Fibroblast of pulmonary artery (primary cell): ENCODE measurements at regions not wholly inside any gene's neighbourhood (a gene's known extent, or its start where the extent isn't known, plus 50 kb on each side); places are given as distances from the start of the nearest gene placed in this dataset.
"Not testable (repeated sequence)": the region's sequence is repeated elsewhere in the genome, so short reads cannot be mapped to it uniquely, and the experiment has no call there.

Experiments used
- DNase-seq: peaks from one replicate; pipeline ENCODE4 v3.0.0-alpha.2; 2010; ENCODE audit warnings: low read depth
- H3K4me3 ChIP-seq: replicated peaks from 2 replicates; pipeline ENCODE4 v1.5.1; 2011; ENCODE audit warnings: low read depth, mild to moderate bottlenecking, control low read depth, low read length, moderate library complexity
- TF ChIP-seq, protein P1 (sequence below): IDR thresholded peaks from 2 replicates; pipeline ENCODE4 v1.5.1; 2011; ENCODE audit warnings: mild to moderate bottlenecking, control low read depth, low read length, inconsistent platforms; ENCODE audit errors: missing control alignments

DNA sequence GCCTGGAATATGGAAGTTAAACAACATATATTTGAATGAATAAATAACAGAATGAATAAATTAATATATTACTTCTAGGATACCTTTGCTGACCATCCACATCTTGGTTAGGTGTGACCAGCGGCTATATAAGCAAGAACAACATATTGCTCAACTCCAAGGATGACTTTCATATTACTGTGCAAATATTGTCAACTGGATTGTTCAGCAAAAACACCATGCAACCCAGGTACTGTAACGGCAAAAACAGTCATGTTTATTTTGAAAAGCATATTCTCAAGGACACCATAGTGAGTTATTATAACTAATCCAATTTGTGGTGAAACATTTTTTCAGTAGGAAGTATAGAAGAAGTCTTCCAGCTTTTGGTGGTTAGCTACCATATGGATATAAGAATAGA, 907.9 kb downstream of the IGSF11 start:
- TF ChIP-seq, protein P1, sequence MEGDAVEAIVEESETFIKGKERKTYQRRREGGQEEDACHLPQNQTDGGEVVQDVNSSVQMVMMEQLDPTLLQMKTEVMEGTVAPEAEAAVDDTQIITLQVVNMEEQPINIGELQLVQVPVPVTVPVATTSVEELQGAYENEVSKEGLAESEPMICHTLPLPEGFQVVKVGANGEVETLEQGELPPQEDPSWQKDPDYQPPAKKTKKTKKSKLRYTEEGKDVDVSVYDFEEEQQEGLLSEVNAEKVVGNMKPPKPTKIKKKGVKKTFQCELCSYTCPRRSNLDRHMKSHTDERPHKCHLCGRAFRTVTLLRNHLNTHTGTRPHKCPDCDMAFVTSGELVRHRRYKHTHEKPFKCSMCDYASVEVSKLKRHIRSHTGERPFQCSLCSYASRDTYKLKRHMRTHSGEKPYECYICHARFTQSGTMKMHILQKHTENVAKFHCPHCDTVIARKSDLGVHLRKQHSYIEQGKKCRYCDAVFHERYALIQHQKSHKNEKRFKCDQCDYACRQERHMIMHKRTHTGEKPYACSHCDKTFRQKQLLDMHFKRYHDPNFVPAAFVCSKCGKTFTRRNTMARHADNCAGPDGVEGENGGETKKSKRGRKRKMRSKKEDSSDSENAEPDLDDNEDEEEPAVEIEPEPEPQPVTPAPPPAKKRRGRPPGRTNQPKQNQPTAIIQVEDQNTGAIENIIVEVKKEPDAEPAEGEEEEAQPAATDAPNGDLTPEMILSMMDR: no peak
- no peak for DNase-seq
- no peak overlapping the region for H3K4me3 ChIP-seq

DNA sequence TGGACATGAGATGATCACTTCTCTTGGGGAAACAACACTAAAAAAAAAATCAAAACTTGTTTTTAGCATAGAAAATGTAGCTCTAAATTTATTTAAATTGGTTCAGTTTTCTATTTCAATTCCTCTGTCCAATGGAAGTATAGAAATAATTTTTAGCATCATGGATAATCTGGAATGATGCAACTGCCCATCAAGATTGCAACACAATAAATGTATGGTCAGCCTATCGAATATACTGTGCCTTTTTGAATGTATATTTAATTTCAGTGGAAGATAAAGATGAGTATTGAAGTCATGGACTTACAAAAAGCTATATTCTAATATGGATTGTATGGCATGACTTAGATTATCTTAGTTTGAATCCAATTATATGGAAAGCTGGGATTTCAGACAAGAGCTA, 906.7 kb downstream of the IGSF11 start:
- TF ChIP-seq, protein P1: no peak
- H3K4me3 ChIP-seq: no peak overlapping the region
- DNase-seq: no peak

DNA sequence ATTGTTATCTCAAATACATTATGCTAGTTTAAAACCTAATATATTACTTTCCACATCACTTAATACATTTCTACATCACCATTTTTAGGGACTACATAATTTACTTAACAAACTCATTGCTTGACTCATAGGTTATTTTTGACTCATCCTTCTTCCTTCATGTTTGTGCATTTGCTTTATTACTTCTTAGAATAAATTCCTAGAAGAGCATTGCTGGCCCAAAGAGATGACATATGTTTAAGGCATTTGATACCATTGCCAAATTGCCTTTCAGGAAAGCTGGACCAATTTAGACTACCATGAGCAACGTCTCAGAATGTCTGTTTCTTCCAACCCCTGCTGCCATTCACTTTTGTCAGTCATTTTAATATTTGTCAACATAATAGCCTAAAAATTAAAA, 905.8 kb downstream of the IGSF11 start:
- no peak for DNase-seq
- TF ChIP-seq, protein P1: no peak
- no peak overlapping the region for H3K4me3 ChIP-seq

DNA sequence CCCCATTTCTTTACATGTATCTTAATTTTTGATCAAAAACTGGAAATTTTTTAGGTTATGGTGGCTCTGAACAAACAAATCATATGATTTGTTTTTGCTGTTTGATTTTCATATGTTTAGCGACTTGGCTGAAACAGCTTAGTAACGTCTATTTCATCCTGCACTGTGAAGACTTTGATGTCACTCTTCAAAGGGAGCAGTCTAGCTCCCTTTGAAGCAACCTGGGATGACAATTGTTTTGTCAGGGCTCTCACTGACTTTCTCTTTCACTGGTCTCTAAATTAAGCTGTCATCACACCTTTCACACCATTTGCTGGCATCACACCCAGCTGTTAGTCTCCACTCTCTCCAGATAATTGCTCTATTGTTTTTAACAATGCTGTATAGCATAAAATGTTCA, 896.9 kb downstream of the IGSF11 start:
- no peak for DNase-seq
- H3K4me3 ChIP-seq: no peak overlapping the region
- TF ChIP-seq, protein P1: no peak

DNA sequence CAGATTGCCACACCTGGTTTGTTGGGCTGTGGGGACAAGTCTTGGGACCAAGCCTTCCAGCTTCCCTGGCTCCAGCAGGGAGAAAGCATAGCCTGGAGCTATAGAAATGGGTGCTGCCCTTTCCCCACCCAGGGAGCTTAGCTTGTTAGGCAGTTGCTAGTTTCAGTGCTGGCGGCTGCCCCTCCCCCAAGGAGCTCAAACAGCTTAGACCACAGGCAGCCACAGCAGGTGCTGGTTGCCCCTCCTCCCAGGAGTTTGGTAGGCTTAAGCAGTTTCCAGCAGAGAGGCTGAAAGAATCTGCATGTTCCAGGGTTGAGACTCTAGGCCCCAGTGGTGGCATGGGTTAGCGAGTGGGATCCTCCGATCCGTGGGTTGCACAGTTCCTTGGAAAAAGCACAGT, 889.7 kb downstream of the IGSF11 start:
- TF ChIP-seq, protein P1: no peak
- no peak for DNase-seq
- H3K4me3 ChIP-seq: no peak overlapping the region

DNA sequence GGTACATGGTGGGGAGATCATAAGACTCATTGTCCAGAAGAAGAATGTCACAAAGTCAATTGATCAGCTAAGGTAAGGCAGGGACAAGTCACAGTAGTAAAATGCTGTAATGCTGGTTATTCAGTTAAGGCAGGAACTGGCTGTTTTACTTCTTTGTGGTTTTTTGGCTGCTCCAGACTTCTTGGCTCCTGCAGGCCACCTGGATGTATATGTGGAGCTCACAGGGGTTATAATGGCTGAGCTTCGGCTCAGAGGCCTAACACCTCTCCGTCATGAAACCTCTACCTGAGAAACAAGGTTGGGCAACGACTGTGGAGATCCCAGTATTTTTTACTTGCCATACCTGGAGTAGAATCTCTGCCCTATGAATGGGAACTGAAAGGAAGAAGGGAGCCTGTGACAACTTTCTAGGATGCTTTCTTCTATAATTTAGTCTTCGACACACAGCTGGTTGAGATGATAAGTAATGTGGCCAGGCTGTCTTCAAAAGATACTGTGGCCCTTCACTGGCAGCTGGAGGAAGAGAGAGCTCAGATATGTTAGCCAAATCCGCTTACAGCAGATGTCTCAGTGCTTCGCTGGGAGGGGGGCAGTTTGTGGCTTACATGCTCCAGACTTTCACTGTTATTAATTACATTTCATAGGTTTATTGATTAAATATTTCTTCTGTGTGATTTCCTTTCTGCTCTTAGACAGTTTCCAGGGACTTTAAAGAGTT, 887.8 kb downstream of the IGSF11 start:
- no peak for DNase-seq
- H3K4me3 ChIP-seq: no peak overlapping the region
- TF ChIP-seq, protein P1: no peak

DNA sequence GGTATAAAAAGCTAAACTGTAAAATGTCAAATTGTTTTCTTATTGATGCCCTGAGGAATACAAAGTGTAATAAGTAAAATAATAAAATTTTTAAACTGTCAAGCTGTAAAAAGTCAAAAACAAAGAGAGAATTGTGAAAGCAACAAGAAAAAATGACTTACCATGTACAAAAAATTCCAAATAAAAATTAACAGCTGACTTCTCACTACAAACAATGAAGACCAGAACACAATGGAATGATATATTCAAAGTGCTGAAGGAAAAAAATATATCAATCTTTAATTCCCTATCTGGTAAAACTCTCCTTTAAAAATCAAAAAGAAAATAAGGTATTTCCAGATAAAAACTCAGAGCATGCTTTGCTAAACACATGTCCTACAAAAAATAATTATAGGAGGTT, 883.5 kb downstream of the IGSF11 start:
- H3K4me3 ChIP-seq: no peak overlapping the region
- TF ChIP-seq, protein P1: no peak
- no peak for DNase-seq

DNA sequence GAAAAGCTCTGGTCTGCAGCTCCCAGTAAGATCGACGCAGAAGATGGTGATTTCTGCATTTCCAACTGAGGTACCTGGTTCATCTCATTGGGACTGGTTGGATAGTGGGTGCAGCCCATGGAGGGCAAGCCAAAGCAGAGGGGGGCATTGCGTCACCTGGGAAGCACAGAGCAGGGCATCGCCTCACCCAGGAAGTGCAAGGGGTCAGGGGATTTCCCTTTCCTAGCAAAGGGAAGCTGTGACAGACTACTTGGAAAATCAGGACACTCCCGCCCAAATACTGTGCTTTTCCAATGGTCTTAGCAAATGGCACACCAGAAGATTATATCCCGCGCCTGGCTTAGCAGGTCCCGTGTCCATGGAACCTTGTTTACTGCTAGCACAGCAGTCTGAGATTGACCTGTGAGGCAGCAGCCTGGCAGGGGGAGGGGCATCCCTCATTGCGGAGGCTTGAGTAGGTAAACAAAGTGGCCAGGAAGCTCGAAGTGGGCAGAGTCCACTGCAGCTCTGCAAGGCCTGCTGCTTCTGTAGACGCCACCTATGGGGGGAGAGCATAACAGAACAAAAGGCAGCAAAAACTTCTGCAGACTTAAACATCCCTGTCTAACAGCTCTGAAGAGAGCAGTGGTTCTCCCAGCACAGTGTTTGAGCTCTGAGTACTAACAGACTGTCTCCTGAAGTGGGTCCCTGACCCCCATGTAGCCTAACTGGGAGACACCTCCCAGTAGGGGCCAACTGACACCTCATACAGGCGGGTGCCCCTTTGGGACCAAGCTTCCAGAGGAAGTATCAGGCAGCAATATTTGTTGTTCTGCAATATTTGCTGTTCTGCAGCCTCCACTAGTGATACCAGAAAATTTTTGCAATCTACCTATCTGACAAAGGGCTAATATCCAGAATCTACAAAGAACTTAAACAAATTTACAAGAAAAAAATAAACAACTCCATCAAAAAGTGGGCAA, 871.7 kb downstream of the IGSF11 start:
- DNase-seq, H3K4me3 ChIP-seq: not testable (repeated sequence)
